Activated CD4-positive, alpha-beta memory T cell treated with anti-CD3 and anti-CD28 coated beads for 36 hours (primary cell): ENCODE measurements at regions not wholly inside any gene's neighbourhood (a gene's known extent, or its start where the extent isn't known, plus 50 kb on each side); places are given as distances from the start of the nearest gene placed in this dataset.
"Not testable (repeated sequence)": the region's sequence is repeated elsewhere in the genome, so short reads cannot be mapped to it uniquely, and the experiment has no call there.

Experiments used
- CTCF ChIA-PET: fragments of 350-600 bp; sonication (Branson Sonifier 250); formaldehyde crosslinking; loops from one replicate; lab custom pipeline; 2021; ENCODE audit warnings: antibody characterized with exemption, inconsistent platforms; lab: Charles Lee
- POLR2A ChIA-PET: fragments of 350-600 bp; sonication (Branson Sonifier 250); formaldehyde crosslinking; loops from one replicate; lab custom pipeline; 2021; ENCODE audit warnings: antibody characterized with exemption; lab: Charles Lee
- DNase-seq: peaks from one replicate; pipeline ENCODE4 v3.0.0-alpha.2; 2020
- H3K27ac Mint-ChIP-seq: one replicate; pipeline ENCODE4 v1.8.0; 2021; ENCODE audit warnings: mixed read lengths
- H3K27me3 Mint-ChIP-seq: one replicate; pipeline ENCODE4 v1.8.0; 2021; ENCODE audit warnings: mixed read lengths
- H3K36me3 Mint-ChIP-seq: one replicate; pipeline ENCODE4 v1.8.0; 2021; ENCODE audit warnings: mixed read lengths
- H3K4me1 Mint-ChIP-seq: one replicate; pipeline ENCODE4 v1.8.0; 2021; ENCODE audit warnings: low read depth, mixed read lengths
- H3K4me3 Mint-ChIP-seq: one replicate; pipeline ENCODE4 v1.8.0; 2021; ENCODE audit warnings: mild to moderate bottlenecking, mixed read lengths
- H3K9me3 Mint-ChIP-seq: one replicate; pipeline ENCODE4 v1.8.0; 2021; ENCODE audit warnings: mixed read lengths
- intact Hi-C: fragments of 100-400 bp; cut with micrococcal nuclease; formaldehyde crosslinking; loops from one replicate; pipeline ENCODE4 v1.15.1; 2023

DNA sequence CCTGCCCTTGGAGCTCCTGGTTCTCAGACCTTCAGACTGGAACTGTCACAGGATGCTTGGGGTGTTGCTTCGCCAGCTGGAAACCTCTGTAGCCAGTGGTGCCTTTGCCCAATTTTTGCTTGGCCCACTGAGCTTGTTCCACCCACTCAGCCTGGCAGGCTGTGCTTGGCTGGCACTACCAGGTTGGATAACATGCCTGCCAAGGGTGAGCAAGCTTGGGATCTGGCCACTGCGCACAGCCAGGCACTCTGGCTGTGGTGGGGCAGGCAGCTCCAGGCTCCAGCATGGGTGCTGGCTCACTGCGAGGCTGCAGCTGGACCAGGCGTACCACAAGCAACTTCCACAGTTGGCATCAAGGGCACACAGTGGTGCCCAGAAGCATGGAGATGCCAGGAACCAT is 967.8 kb upstream of the NCAM2 start:
- Mint-ChIP-seq H3K27me3 (no peaks in the 10 kb centered on the region), H3K27ac (no peak overlapping the region), H3K9me3 (peaks cover 7% of the 10 kb centered on the region), H3K36me3 (no peaks in the 10 kb centered on the region), H3K4me3 (no peak overlapping the region), H3K4me1 (no peaks in the 10 kb centered on the region)
- intact Hi-C loops, result no loop called here
- ChIA-PET CTCF (no interaction called here), POLR2A (no interaction called here)
- DNase-seq, result no peak

DNA sequence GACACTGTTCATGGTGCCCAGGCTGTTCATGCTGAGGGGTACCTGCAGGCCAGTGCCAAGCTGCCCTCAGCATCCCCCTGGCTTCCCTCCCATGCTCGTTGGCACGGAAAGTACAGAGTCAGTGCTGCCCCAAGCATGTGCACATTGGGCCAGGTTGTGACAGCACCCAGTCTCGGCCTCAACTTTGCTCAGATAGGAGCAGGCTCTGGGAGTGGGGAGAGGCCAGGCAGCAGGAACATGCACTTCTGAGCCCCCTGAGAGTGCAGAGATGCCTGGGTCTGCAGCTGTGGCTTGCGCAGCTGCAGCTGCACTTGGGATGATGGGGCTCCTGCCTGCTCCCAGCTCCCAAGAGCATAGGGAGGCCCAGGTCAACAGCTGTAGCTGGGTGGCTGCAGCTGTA is 966.4 kb upstream of the NCAM2 start:
- intact Hi-C loops, result no loop called here
- DNase-seq, result no peak
- H3K27me3 Mint-ChIP-seq, result no peaks in the 10 kb centered on the region
- H3K9me3 Mint-ChIP-seq, result peaks cover 10% of the 10 kb centered on the region
- no peaks in the 10 kb centered on the region for H3K4me1 Mint-ChIP-seq
- no peaks in the 10 kb centered on the region for H3K36me3 Mint-ChIP-seq
- CTCF ChIA-PET, result no interaction called here
- no peak overlapping the region for H3K4me3 Mint-ChIP-seq
- H3K27ac Mint-ChIP-seq, result no peak overlapping the region
- POLR2A ChIA-PET, result no interaction called here

DNA sequence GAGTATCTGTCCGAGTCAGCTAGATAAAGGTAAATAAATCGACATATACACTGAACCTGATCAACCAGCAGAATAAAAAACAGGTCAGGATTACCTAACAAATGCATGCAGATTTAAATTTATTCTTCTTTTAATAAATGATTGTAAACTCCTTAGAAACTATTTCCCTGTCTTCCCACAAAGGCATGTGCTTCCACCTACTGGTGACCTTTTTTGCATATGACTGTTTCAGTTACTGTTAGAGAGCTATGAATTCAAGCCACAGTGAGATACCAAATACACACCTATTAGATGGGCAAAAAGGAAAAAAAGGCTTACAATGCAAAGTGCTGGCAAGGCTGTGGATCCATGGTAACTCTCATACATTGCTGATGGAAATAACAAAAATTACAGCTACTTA is 957.4 kb upstream of the NCAM2 start:
- H3K4me1 Mint-ChIP-seq, result no peaks in the 10 kb centered on the region
- no peak overlapping the region for H3K4me3 Mint-ChIP-seq
- H3K27me3 Mint-ChIP-seq, result no peaks in the 10 kb centered on the region
- no peaks in the 10 kb centered on the region for H3K36me3 Mint-ChIP-seq
- no peak overlapping the region for H3K27ac Mint-ChIP-seq
- no peak for DNase-seq
- ChIA-PET CTCF (no interaction called here), POLR2A (no interaction called here)
- intact Hi-C loops, result no loop called here
- peaks cover 29% of the 10 kb centered on the region for H3K9me3 Mint-ChIP-seq

GRCh38 chr21:20045197-20045596 is 953.0 kb upstream of the NCAM2 start:
- H3K27me3 Mint-ChIP-seq, result no peaks in the 10 kb centered on the region
- ChIA-PET POLR2A (no interaction called here), CTCF (no interaction called here)
- no peak for DNase-seq
- H3K4me1 Mint-ChIP-seq, result no peaks in the 10 kb centered on the region
- H3K9me3 Mint-ChIP-seq, result peaks cover 41% of the 10 kb centered on the region
- H3K4me3 Mint-ChIP-seq, result no peak overlapping the region
- intact Hi-C loops, result no loop called here
- no peaks in the 10 kb centered on the region for H3K36me3 Mint-ChIP-seq
- no peak overlapping the region for H3K27ac Mint-ChIP-seq

DNA sequence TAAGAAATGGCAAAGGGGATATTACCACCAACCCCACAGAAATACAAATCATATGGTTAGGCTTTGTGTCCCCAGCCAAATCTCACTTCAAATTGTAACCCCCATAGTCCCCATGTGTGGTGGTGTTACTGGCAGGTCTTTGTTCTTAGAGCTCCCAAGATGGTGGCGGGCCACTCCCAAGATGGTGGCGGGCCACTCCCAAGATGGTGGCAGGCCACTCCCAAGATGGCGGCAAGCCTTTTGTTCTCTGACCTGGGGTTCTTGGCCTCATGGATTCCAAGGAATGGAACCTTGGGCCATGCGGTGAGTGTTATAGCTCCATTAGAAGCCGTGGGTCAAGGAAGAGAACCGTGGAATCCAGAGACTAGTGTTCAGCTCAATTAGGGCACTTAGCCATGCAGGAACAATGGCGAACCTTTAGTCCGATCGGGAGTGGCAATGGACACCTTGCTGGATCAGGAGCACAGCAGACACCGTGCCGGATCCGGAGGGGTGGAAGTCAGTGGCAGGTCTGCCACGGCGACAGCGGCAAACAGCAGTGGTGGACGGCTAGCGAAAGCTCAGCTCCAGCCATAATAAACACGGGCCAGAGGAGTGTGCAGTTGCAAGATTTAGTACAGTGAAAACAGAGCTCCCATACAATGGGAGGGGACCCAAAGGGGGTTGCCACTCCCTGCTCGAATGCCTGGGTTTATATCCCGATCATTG is 949.9 kb upstream of the NCAM2 start:
- intact Hi-C loops, H3K27me3 Mint-ChIP-seq, H3K4me3 Mint-ChIP-seq, H3K27ac Mint-ChIP-seq, H3K4me1 Mint-ChIP-seq, H3K36me3 Mint-ChIP-seq, POLR2A ChIA-PET, CTCF ChIA-PET, DNase-seq: not testable (repeated sequence)
- peaks cover 35% of the 10 kb centered on the region for H3K9me3 Mint-ChIP-seq

DNA sequence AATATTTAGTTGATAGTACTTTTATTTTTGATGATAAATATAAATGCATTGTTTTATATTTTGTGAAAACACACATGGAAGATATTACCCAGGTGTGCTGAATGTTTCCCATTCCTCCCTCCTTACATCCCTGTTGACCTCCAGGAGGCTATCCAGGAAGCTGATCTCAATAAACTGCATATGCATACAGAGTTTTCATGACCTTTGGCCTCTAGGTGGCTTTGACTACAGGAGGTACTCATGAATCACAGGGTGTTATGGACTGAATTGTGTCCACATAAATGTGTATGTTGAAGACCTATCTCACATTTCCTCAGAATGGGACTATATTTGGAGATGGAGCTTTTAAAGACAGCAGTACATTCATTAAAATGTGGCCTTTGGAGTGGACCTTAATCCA is 914.9 kb upstream of the NCAM2 start:
- Mint-ChIP-seq H3K36me3 (no peaks in the 10 kb centered on the region), H3K27me3 (no peaks in the 10 kb centered on the region), H3K4me1 (no peaks in the 10 kb centered on the region), H3K9me3 (peaks cover 17% of the 10 kb centered on the region), H3K4me3 (no peak overlapping the region), H3K27ac (no peak overlapping the region)
- DNase-seq, result no peak
- ChIA-PET POLR2A (no interaction called here), CTCF (no interaction called here)
- intact Hi-C loops, result no loop called here

- CTCF ChIA-PET, result no interaction called here
- DNase-seq, result no peak
- Mint-ChIP-seq H3K9me3 (peaks cover 16% of the 10 kb centered on the region), H3K4me3 (no peak overlapping the region), H3K27me3 (no peaks in the 10 kb centered on the region), H3K27ac (no peak overlapping the region), H3K36me3 (no peaks in the 10 kb centered on the region), H3K4me1 (no peaks in the 10 kb centered on the region)
- intact Hi-C loops, result no loop called here
- POLR2A ChIA-PET, result no interaction called here
These were observed 914.3 kb upstream of the NCAM2 start for GRCh38 chr21:20083925-20084324.

DNA sequence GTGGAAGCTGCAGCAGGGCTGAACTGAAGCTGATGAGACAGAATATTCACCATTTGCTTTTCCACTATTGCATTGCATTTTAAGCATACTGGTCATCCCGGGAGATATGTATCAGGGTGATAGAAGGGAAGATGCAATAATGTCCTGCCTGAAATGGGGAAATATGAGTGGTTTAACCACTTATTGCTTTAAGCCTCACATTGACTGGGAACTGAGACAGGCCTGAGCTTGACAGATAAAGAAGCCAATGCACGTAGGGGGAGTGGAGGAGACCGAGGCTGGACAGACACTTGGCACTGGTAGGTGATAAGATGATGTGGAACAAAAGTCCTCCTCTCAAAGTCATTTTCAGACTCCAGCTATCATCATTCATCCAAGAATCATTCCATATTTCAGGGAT is 911.7 kb upstream of the NCAM2 start:
- Mint-ChIP-seq H3K27me3 (no peaks in the 10 kb centered on the region), H3K4me3 (no peak overlapping the region), H3K4me1 (no peaks in the 10 kb centered on the region), H3K36me3 (no peaks in the 10 kb centered on the region), H3K9me3 (peaks cover 19% of the 10 kb centered on the region), H3K27ac (no peak overlapping the region)
- ChIA-PET POLR2A (no interaction called here), CTCF (no interaction called here)
- DNase-seq, result no peak
- intact Hi-C loops, result no loop called here

DNA sequence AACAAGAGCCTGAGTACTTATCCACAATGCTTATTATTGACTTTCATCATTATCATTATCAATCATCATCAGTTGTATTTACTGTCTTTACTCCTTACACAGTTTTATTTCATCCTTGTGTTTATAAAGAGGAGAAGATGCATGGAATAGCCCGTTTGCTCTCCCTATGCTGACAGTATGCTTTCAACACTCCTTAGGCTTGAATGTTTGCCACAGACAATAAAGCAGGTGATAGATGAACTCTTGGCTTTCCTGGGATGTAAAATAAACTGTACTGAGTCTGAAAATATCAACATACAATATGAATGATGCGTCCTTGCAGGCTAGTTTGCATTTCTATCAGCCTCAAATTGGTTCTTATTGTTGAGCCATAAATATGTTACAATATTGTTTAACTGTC is 891.8 kb upstream of the NCAM2 start:
- intact Hi-C loops, result no loop called here

DNA sequence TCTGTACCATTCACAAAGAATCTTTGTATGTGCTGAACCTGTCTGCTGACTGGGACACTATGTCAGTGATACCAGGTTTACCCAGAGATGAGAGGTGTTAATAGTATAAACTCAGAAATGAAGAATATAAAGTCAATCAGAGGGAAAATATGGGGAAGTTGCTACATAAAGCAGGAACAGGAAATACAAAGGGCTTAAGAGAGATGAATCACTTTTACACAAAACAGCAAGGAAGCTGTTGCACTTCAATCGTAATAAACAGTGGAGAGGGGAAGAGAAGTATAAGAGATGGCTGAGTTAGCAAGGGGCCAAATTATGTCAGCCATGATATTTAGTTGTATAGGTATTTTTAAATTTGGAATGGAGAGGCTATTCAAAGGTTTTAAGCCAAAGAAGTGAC is 890.2 kb upstream of the NCAM2 start:
- no peak for DNase-seq
- H3K27ac Mint-ChIP-seq, result no peak overlapping the region
- ChIA-PET POLR2A (no interaction called here), CTCF (no interaction called here)
- H3K4me1 Mint-ChIP-seq, result no peaks in the 10 kb centered on the region
- H3K4me3 Mint-ChIP-seq, result no peak overlapping the region
- peaks cover 16% of the 10 kb centered on the region for H3K9me3 Mint-ChIP-seq
- H3K36me3 Mint-ChIP-seq, result no peaks in the 10 kb centered on the region
- intact Hi-C loops, result no loop called here
- no peaks in the 10 kb centered on the region for H3K27me3 Mint-ChIP-seq

More for the DNA sequence above, 891.8 kb upstream of the NCAM2 start:
- Mint-ChIP-seq H3K27ac (no peak overlapping the region), H3K4me3 (no peak overlapping the region), H3K4me1 (no peaks in the 10 kb centered on the region), H3K36me3 (no peaks in the 10 kb centered on the region), H3K27me3 (no peaks in the 10 kb centered on the region), H3K9me3 (peaks cover 15% of the 10 kb centered on the region)
- POLR2A ChIA-PET, result no interaction called here
- no peak for DNase-seq
- CTCF ChIA-PET, result no interaction called here

- Mint-ChIP-seq H3K36me3 (no peaks in the 10 kb centered on the region), H3K4me1 (no peaks in the 10 kb centered on the region), H3K27ac (no peak overlapping the region), H3K9me3 (peaks cover 19% of the 10 kb centered on the region), H3K4me3 (no peak overlapping the region), H3K27me3 (no peaks in the 10 kb centered on the region)
- CTCF ChIA-PET, result no interaction called here
- POLR2A ChIA-PET, result no interaction called here
- intact Hi-C loops, result no loop called here
- no peak for DNase-seq
These were observed 889.2 kb upstream of the NCAM2 start for GRCh38 chr21:20108976-20109540.

DNA sequence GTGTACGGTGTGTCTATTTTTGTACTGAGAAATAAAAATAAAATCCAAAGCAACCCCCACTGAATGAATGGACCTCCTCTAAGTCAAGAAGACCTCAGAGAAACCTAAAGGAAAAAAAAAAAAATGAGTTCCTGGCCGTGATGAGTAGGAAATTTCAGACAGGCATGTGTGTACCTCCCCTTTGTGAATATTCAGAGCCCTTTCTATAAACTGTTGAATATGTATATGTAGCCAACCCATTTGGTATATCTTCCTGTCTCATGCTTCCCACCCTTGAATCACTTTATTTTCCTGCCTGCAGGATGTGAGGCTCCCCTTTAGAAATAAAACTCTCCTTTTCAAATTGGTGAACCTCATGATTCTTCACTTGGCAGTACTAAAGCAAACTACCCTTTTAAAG is 887.8 kb upstream of the NCAM2 start:
- no peaks in the 10 kb centered on the region for H3K4me1 Mint-ChIP-seq
- no peak overlapping the region for H3K27ac Mint-ChIP-seq
- no peaks in the 10 kb centered on the region for H3K36me3 Mint-ChIP-seq
- CTCF ChIA-PET, result no interaction called here
- H3K4me3 Mint-ChIP-seq, result no peak overlapping the region
- POLR2A ChIA-PET, result no interaction called here
- H3K9me3 Mint-ChIP-seq, result peaks cover 32% of the 10 kb centered on the region
- no peak for DNase-seq
- no peaks in the 10 kb centered on the region for H3K27me3 Mint-ChIP-seq
- intact Hi-C loops, result no loop called here

GRCh38 chr21:20151741-20152140 is 846.5 kb upstream of the NCAM2 start:
- CTCF ChIA-PET, result no interaction called here
- DNase-seq, result no peak
- POLR2A ChIA-PET, result no interaction called here

More at GRCh38 chr21:20151741-20152140, 846.5 kb upstream of the NCAM2 start:
- Mint-ChIP-seq H3K4me3 (no peak overlapping the region), H3K9me3 (peaks cover 47% of the 10 kb centered on the region), H3K27ac (no peak overlapping the region), H3K27me3 (no peaks in the 10 kb centered on the region), H3K4me1 (no peaks in the 10 kb centered on the region), H3K36me3 (no peaks in the 10 kb centered on the region)
- intact Hi-C loops, result no loop called here
